ENCODE measurements at regions not wholly inside any gene's neighbourhood (a gene's known extent, or its start where the extent isn't known, plus 50 kb on each side); places are given as distances from the start of the nearest gene placed in this dataset.

DNA sequence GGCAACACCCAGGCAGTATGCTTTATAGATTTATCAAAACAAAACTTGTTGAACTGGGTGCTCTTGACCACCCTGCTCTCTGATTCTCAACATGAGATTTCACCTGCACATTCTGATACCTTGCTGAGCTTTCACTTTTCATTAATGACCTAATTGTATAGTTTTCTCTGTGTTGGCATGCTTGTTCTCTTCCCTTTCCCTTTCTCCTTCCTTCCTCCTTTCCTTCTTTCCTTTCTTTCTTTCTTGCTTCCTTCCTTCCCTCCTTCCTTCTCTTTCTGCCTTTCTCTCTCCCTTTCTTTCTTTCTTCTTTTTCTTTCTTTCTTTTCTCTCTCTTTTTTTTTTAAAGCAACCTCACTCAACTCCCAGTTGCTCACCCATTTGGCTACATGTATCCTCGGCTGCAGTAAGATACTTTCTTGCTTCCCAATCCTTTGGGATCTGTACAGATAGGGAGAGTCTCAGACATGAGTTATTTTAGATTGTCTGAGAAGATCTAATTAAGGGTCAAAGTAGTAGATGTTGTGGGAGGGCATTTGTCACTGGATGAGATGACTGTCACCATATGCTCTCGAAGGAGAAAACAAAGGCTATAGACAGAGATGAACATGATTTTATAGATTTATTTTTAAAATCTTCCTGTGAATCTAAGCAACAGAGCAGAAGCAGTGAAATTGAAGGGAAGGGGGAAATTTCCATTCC is 458.0 kb downstream of the USP25 start:
- TF ChIP-seq, protein P1, sequence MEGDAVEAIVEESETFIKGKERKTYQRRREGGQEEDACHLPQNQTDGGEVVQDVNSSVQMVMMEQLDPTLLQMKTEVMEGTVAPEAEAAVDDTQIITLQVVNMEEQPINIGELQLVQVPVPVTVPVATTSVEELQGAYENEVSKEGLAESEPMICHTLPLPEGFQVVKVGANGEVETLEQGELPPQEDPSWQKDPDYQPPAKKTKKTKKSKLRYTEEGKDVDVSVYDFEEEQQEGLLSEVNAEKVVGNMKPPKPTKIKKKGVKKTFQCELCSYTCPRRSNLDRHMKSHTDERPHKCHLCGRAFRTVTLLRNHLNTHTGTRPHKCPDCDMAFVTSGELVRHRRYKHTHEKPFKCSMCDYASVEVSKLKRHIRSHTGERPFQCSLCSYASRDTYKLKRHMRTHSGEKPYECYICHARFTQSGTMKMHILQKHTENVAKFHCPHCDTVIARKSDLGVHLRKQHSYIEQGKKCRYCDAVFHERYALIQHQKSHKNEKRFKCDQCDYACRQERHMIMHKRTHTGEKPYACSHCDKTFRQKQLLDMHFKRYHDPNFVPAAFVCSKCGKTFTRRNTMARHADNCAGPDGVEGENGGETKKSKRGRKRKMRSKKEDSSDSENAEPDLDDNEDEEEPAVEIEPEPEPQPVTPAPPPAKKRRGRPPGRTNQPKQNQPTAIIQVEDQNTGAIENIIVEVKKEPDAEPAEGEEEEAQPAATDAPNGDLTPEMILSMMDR (IDR thresholded peaks at IDR 0.05; ENCODE audit: insufficient read depth, low read length), result no peak
- no peak for DNase-seq (ENCODE audit: low read depth)
- H3K4me3 ChIP-seq (ENCODE audit: low read depth, low read length), result no peak overlapping the region

DNA sequence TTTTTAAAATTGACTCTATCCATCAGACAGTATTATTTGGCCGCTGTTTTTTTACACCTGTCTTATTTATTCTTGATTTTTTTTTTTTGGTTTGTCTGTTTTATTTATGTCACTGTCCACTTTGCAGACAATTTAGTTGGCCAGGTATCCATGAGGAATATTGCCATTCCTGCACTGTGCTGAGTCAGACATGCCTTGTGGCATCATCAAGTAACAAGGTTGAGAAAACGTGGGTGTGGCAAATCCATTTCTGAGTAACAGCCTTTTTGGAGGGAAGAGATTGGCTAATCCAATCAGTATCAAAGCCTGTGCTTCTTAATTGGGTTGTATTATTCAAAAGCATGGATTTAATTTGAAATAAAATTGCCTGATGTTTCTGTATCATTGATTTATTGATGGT is 463.1 kb downstream of the USP25 start:
- TF ChIP-seq, protein P1 (IDR thresholded peaks at IDR 0.05; ENCODE audit: insufficient read depth, low read length), result no peak
- no peak overlapping the region for H3K4me3 ChIP-seq (ENCODE audit: low read depth, low read length)
- DNase-seq (ENCODE audit: low read depth), result peak; percentile 53

DNA sequence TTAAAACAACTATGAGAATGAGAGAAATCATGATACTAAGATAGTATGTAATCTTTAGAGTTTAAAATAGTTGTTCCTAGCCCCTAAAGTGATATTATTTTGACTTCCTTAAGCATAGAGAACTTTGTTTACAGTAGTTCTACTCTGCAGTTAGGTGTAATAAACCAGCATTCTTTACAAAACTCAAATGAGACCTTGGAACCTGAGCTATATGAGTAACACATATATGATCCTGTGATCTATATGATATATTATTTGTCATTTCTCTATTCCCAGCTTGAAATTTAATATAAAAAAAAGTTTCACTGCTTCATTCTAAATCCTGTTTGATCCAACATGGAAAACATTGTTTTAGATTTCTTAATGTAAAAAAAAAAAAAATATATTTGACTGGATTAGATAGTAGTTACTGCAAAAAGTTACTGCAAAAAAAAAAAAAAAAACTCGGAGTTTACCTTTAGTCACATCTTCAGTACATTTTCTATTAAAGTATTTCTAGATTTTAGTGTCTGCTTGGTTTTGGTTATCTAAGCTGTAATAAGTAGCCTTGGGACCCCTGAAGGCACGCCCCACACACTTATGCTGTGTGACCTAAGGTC is 463.8 kb downstream of the USP25 start:
- no peak for DNase-seq (ENCODE audit: low read depth)
- peak overlapping the region; percentile 59 for H3K4me3 ChIP-seq (ENCODE audit: low read depth, low read length)
- TF ChIP-seq, protein P1 (IDR thresholded peaks at IDR 0.05; ENCODE audit: insufficient read depth, low read length), result no peak

DNA sequence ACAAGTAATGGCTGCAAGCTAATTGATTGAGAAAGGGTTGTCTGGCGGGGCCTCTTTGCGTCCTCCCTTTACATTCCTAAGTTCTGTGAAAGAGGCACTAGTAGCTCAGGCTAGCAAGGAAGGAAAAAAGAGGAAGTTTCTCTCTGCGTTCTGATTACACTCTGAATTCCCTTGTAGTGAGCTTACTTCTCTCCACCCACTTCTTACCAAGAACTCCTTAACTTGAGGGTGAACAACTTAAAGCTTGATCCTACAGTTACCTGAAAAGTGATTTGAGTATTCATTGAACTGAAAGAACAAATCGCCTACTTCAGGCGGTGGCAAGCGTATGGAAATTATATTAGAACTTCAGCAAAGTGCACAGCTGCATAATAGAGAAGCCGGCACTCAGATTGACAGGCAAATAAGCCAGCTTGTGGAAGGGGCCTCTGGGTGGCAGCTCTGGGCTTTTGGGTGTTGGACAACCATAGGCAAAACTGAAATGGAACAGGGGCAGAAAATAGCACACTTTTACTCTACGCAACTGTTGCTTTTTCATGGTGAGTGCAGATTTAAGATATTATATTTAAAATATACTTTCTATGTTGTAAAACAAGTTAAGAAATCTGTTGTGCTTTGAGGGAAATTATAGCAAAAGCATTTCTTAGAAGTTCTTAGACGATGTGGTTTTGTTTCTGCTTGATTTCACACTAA is 464.5 kb downstream of the USP25 start:
- peak; percentile 88 for DNase-seq (ENCODE audit: low read depth)
- H3K4me3 ChIP-seq (ENCODE audit: low read depth, low read length), result peak overlapping the region; percentile 59
- TF ChIP-seq, protein P1 (IDR thresholded peaks at IDR 0.05; ENCODE audit: insufficient read depth, low read length), result peak; percentile 42

DNA sequence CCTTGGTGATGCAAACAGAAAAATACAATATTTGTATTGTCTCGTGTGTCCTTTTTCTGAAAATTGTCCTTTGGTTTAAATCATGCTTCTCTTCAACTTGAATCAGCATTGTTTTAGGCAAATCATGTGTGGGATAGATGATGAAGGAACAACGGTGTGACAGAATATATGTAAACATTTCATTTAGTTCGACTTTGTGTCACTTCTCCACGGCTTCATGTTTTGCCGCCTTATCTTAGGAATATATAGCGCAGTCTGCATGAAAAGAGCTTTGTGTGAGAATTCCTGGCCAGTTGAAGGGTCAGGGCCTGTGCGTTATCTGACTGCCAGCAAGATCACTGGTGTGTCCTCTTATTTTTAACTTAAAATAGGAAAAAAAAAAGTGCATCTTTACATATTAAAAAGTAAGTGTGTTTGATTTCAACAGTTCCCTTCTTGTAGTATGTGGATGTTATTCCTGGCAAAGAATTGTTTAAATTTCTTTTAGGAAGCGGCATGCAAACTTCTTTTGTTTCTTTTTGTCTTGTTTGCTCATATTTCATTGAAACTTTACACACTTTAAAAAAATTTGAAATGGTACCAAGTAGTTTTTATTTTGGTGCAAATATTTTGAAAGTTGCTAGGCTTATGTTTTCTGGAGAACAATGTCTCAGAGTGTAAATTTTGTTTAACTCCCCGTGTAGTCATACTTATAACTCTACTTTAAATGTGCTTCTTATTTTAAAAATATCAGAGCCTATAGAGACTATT is 465.2 kb downstream of the USP25 start:
- DNase-seq (ENCODE audit: low read depth), result peak; percentile 62
- H3K4me3 ChIP-seq (ENCODE audit: low read depth, low read length), result peak overlapping the region; percentile 59

DNA sequence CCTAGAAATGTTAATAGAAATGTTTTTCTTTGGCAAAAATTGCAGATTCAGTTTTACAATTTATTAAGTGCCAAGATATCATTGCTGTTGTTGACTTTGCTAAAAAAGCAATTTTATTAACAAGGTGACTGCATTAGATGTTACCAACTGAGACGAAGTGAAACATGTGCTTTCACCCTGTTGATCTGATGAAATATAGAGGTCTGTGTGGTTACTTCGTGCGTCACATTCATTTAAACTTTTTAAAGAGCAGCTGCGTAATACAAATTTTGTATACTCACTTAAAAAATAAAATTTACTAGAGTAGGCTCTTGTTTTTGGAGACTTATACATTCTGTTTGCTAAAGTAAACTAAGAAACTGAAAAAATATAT is 465.7 kb downstream of the USP25 start:
- peak overlapping the region; percentile 59 for H3K4me3 ChIP-seq (ENCODE audit: low read depth, low read length)
- TF ChIP-seq, protein P1 (IDR thresholded peaks at IDR 0.05; ENCODE audit: insufficient read depth, low read length), result no peak
- DNase-seq (ENCODE audit: low read depth), result peak; percentile 85

More for the DNA sequence above, 465.2 kb downstream of the USP25 start:
- TF ChIP-seq, protein P1 (IDR thresholded peaks at IDR 0.05; ENCODE audit: insufficient read depth, low read length), result no peak
